ENCODE measurements at regions not wholly inside any gene's neighbourhood (a gene's known extent, or its start where the extent isn't known, plus 50 kb on each side); places are given as distances from the start of the nearest gene placed in this dataset.

DNA sequence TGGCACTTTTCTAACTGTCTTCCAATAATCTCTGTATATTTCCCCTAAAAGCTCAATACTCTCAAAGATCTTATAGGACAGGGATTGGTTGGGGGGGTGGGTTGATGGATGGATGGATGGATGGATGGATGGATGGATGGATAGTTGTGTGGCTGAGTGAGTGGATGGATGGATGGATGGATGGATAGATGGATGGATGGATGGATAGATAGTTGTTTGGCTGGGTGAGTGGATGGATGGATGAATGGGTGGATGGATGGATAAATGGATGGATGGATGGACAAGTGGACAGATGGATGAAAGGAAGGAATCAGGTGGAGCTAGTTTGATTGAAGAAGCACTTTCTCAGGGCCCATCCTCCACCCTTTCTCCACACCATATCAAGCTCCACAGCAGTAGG is 388.8 kb downstream of the CDC5L start:
- Histone ChIP-seq H3K9me3 (no peaks in the 10 kb centered on the region), H3K27ac (no peak overlapping the region), H3K27me3 (no peaks in the 10 kb centered on the region), H3K4me1 (no peaks in the 10 kb centered on the region), H3K4me3 (no peak overlapping the region), H3K36me3 (no peaks in the 10 kb centered on the region)
- DNase-seq = no peak
- TF ChIP-seq, protein P1, sequence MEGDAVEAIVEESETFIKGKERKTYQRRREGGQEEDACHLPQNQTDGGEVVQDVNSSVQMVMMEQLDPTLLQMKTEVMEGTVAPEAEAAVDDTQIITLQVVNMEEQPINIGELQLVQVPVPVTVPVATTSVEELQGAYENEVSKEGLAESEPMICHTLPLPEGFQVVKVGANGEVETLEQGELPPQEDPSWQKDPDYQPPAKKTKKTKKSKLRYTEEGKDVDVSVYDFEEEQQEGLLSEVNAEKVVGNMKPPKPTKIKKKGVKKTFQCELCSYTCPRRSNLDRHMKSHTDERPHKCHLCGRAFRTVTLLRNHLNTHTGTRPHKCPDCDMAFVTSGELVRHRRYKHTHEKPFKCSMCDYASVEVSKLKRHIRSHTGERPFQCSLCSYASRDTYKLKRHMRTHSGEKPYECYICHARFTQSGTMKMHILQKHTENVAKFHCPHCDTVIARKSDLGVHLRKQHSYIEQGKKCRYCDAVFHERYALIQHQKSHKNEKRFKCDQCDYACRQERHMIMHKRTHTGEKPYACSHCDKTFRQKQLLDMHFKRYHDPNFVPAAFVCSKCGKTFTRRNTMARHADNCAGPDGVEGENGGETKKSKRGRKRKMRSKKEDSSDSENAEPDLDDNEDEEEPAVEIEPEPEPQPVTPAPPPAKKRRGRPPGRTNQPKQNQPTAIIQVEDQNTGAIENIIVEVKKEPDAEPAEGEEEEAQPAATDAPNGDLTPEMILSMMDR (IDR thresholded peaks at IDR 0.05) = no peak
- ATAC-seq = no peak
- intact Hi-C loops (cut with DNase I) = no loop called here

DNA sequence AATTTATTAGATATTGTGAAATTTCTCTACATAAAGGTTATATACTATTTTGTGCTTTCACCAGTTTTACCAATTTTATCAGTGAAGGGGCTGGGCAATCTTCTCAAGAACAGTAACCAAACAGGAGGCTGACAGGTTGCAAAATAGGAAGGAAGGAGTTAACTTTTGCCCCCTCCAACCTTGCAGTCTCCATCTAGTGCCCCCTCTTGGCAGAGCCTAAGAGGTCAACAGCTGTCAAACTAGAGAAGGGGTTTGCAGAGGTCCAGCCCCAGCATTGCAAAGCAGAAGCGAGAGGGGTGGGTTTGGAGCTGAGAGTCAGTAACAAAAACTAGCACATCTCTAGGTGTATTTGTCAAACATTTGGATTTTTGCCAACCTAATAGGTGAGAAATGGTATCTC is 391.0 kb downstream of the CDC5L start:
- ATAC-seq = no peak

More for the DNA sequence above, 391.0 kb downstream of the CDC5L start:
- intact Hi-C loops (cut with DNase I) = no loop called here
- no peaks in the 10 kb centered on the region for H3K9me3 ChIP-seq
- no peaks in the 10 kb centered on the region for H3K4me1 ChIP-seq
- TF ChIP-seq, protein P1 (IDR thresholded peaks at IDR 0.05) = no peak
- no peaks in the 10 kb centered on the region for H3K27me3 ChIP-seq
- H3K27ac ChIP-seq = no peak overlapping the region
- DNase-seq = no peak
- H3K4me3 ChIP-seq = no peak overlapping the region
- H3K36me3 ChIP-seq = no peaks in the 10 kb centered on the region
